A673 (cell line): ENCODE measurements at regions not wholly inside any gene's neighbourhood (a gene's known extent, or its start where the extent isn't known, plus 50 kb on each side); places are given as distances from the start of the nearest gene placed in this dataset.

Experiments used
- BruUV-seq: library from RNA; stranded (reverse); fragments of 400-500 nt; replicated peaks from 2 replicates; lab custom pipeline; 2021; lab: Mats Ljungman, UMichigan
- CTCF ChIA-PET: fragments of 300-600 bp; sonication (Branson Sonifier 250); formaldehyde crosslinking; loops from one replicate; lab custom pipeline; 2022; ENCODE audit warnings: antibody characterized with exemption; lab: Charles Lee
- POLR2A ChIA-PET: fragments of 300-600 bp; sonication (Branson Sonifier 250); formaldehyde crosslinking; loops from one replicate; lab custom pipeline; 2022; ENCODE audit warnings: antibody characterized with exemption; ENCODE audit not compliant: low non-redundant PET; lab: Charles Lee
- DNase-seq: peaks from one replicate; pipeline ENCODE4 v3.0.0-alpha.2; 2015; ENCODE audit warnings: low spot score
- H3K27ac ChIP-seq: fragments of 200-600 bp; sonication (generic); 2 replicates; pipeline ENCODE4 v1.5.1; 2016; ENCODE audit warnings: mixed run types, low read depth, mild to moderate bottlenecking, mixed read lengths, antibody characterized with exemption, low read length; ENCODE audit not compliant: poor library complexity, severe bottlenecking
- H3K27me3 ChIP-seq: fragments of 200-600 bp; sonication (generic); replicated peaks from 2 replicates; pipeline ENCODE4 v1.6.1; 2017; ENCODE audit warnings: mixed run types, low read depth, mild to moderate bottlenecking, mixed read lengths, antibody characterized with exemption, low read length; ENCODE audit not compliant: insufficient read depth, poor library complexity
- H3K36me3 ChIP-seq: fragments of 200-600 bp; sonication (generic); 2 replicates; pipeline ENCODE4 v1.6.1; 2016; ENCODE audit warnings: mixed run types, mild to moderate bottlenecking, mixed read lengths, antibody characterized with exemption, low read length; ENCODE audit not compliant: insufficient read depth, poor library complexity, severe bottlenecking
- H3K4me1 ChIP-seq: fragments of 200-600 bp; sonication (generic); 2 replicates; pipeline ENCODE4 v1.6.1; 2017; ENCODE audit warnings: mixed run types, mild to moderate bottlenecking, mixed read lengths, antibody characterized with exemption, low read length; ENCODE audit not compliant: insufficient read depth, poor library complexity, severe bottlenecking
- H3K4me3 ChIP-seq: fragments of 200-600 bp; sonication (generic); 2 replicates; pipeline ENCODE4 v1.5.1; 2016; ENCODE audit warnings: low read depth, mixed run types, mild to moderate bottlenecking, mixed read lengths, low read length; ENCODE audit not compliant: poor library complexity, severe bottlenecking
- H3K9me3 ChIP-seq: fragments of 200-600 bp; sonication (generic); 2 replicates; pipeline ENCODE4 v1.6.1; 2016; ENCODE audit warnings: mixed run types, low read depth, mild to moderate bottlenecking, mixed read lengths, antibody characterized with exemption, low read length; ENCODE audit not compliant: poor library complexity, severe bottlenecking
- CTCF ChIP-seq: fragments of 300-800, 200-600 bp; sonication (generic); conservative IDR thresholded peaks from 2 replicates; pipeline ENCODE4 v1.5.1; 2017; ENCODE audit warnings: low read depth, mild to moderate bottlenecking, antibody characterized with exemption, low read length, moderate library complexity, mixed read lengths
- EZH2 ChIP-seq: fragments of 200-600 bp; sonication (generic); IDR thresholded peaks from 2 replicates; pipeline ENCODE4 v1.6.1; 2017; ENCODE audit warnings: borderline replicate concordance, low read depth, mild to moderate bottlenecking, mixed read lengths, antibody characterized with exemption, low read length; ENCODE audit not compliant: poor library complexity, severe bottlenecking
- intact Hi-C: fragments of 100-400 bp; cut with micrococcal nuclease; formaldehyde crosslinking; loops from one replicate; pipeline ENCODE4 v1.10.0; 2022; ENCODE audit not compliant: unreplicated experiment

GRCh38 chr16:86011532-86011931 is 112.6 kb downstream of the IRF8 start:
- Histone ChIP-seq H3K27ac (no peak overlapping the region), H3K4me3 (no peak overlapping the region), H3K9me3 (no peaks in the 10 kb centered on the region), H3K4me1 (no peaks in the 10 kb centered on the region), H3K36me3 (no peaks in the 10 kb centered on the region), H3K27me3 (peaks cover 16% of the 10 kb centered on the region)
- no TSS peak for BruUV-seq
- intact Hi-C loops, result no loop called here
- ChIA-PET CTCF (no interaction called here), POLR2A (no interaction called here)
- no peak for TF ChIP-seq CTCF
- no peak for TF ChIP-seq EZH2
- DNase-seq, result no peak

- Histone ChIP-seq H3K9me3 (no peaks in the 10 kb centered on the region), H3K4me1 (no peaks in the 10 kb centered on the region), H3K36me3 (no peaks in the 10 kb centered on the region), H3K4me3 (no peak overlapping the region), H3K27ac (no peak overlapping the region), H3K27me3 (peaks cover 17% of the 10 kb centered on the region)
- intact Hi-C loops, result no loop called here
- BruUV-seq, result no TSS peak
- ChIA-PET CTCF (no interaction called here), POLR2A (no interaction called here)
- DNase-seq, result no peak
- TF ChIP-seq CTCF (no peak), EZH2 (no peak)
These were observed 113.3 kb downstream of the IRF8 start for GRCh38 chr16:86012221-86012620.

- no peak for TF ChIP-seq EZH2
- Histone ChIP-seq H3K9me3 (peaks cover under 1% of the 10 kb centered on the region), H3K4me1 (no peaks in the 10 kb centered on the region), H3K27ac (no peak overlapping the region), H3K4me3 (no peak overlapping the region), H3K36me3 (no peaks in the 10 kb centered on the region), H3K27me3 (peaks cover 21% of the 10 kb centered on the region)
- POLR2A ChIA-PET, result no interaction called here
- no TSS peak for BruUV-seq
- CTCF ChIA-PET, result no interaction called here
- intact Hi-C loops, result no loop called here
- no peak for DNase-seq
These were observed 114.9 kb downstream of the IRF8 start for GRCh38 chr16:86013867-86014266.

- no peak for DNase-seq
- ChIA-PET POLR2A (no interaction called here), CTCF (interaction anchor here (1.3 to 1.6 kb wide), 2 partner anchors 195 to 196 kb away, joined by 7 to 19 read pairs; no protein-coding TSS in a partner anchor)
- TF ChIP-seq EZH2 (no peak), CTCF (no peak)
- H3K4me3 ChIP-seq, result no peak overlapping the region
- intact Hi-C loops, result loop anchor here (1.0 kb wide), 1 partner anchor 194 kb away; no protein-coding TSS in a partner anchor
- no peaks in the 10 kb centered on the region for H3K4me1 ChIP-seq
- H3K27me3 ChIP-seq, result peaks cover 35% of the 10 kb centered on the region
- peaks cover 13% of the 10 kb centered on the region for H3K9me3 ChIP-seq
- H3K36me3 ChIP-seq, result no peaks in the 10 kb centered on the region
- no TSS peak for BruUV-seq
- H3K27ac ChIP-seq, result no peak overlapping the region
These were observed 116.6 kb downstream of the IRF8 start for GRCh38 chr16:86015606-86016005.
